Erythroblast (primary cell): ENCODE measurements at regions not wholly inside any gene's neighbourhood (a gene's known extent, or its start where the extent isn't known, plus 50 kb on each side); places are given as distances from the start of the nearest gene placed in this dataset.

Source experiments
- GATA1 ChIP-seq: IDR thresholded peaks from 2 replicates; pipeline ENCODE4 v1.6.1; 2011; ENCODE audit warnings: low read depth, mild to moderate bottlenecking, control low read depth, low read length, moderate library complexity
- POLR2A ChIP-seq: IDR thresholded peaks from 2 replicates; pipeline ENCODE4 v1.6.1; 2011; ENCODE audit warnings: mild to moderate bottlenecking, low read length

GRCh38 chr3:178107804-178108203 is 428.4 kb upstream of the KCNMB2 start:
- TF ChIP-seq POLR2A (no peak), GATA1 (no peak)
